B cell (primary cell): ENCODE measurements at regions not wholly inside any gene's neighbourhood (a gene's known extent, or its start where the extent isn't known, plus 50 kb on each side); places are given as distances from the start of the nearest gene placed in this dataset.

Experiments
- ATAC-seq: fragments of 200-7000 bp; cut with Tn5 transposase; one replicate; pipeline ENCODE4 v1.10.0; 2021; ENCODE audit warnings: low read depth, mild to moderate bottlenecking, moderate number of reproducible peaks, moderate library complexity
- CTCF ChIA-PET: fragments of 350-600 bp; sonication (Branson Sonifier 250); formaldehyde crosslinking; loops from one replicate; lab custom pipeline; 2021; ENCODE audit warnings: antibody characterized with exemption, inconsistent platforms; lab: Charles Lee
- POLR2A ChIA-PET: fragments of 350-600 bp; sonication (Branson Sonifier 250); formaldehyde crosslinking; loops from one replicate; lab custom pipeline; 2021; ENCODE audit warnings: antibody characterized with exemption; lab: Charles Lee
- DNase-seq: peaks from one replicate; pipeline ENCODE4 v3.0.0; 2013
- H2AFZ ChIP-seq: 2 replicates; pipeline ENCODE4 v1.6.1; 2012; ENCODE audit warnings: mild to moderate bottlenecking, low read depth, low read length; ENCODE audit not compliant: insufficient read depth, poor library complexity, severe bottlenecking
- H3K27ac ChIP-seq, 2 donors: 1 replicate in 1 of 2; 2 replicates in 1 of 2; pipeline ENCODE4 v1.5.1; 2012 to 2013; ENCODE audit warnings: low read length in 2 of 2, mild to moderate bottlenecking in 2 of 2, moderate library complexity in 1 of 2
- H3K27me3 ChIP-seq, 4 experiments: fragments of 200-600 bp in 1 of 4; sonication (generic) in 1 of 4; replicated peaks in 1 of 4; 1 replicate in 2 of 4; 2 replicates in 2 of 4; pipeline versions ENCODE4 v1.6.1 to v1.7.0; 2013 to 2016; ENCODE audit warnings: low read length in 3 of 4, mild to moderate bottlenecking in 2 of 4, mixed read lengths in 1 of 4, moderate library complexity in 1 of 4; ENCODE audit not compliant: insufficient read depth in 4 of 4, control insufficient read depth in 3 of 4; ENCODE audit errors: control extremely low read depth in 1 of 4
- H3K36me3 ChIP-seq, 2 experiments: replicated peaks in 1 of 2; 1 replicate in 1 of 2; 2 replicates in 1 of 2; pipeline versions ENCODE4 v1.6.1 to v1.7.1; 2013; ENCODE audit warnings: low read length in 1 of 2; ENCODE audit not compliant: insufficient read depth in 2 of 2, control insufficient read depth in 1 of 2; ENCODE audit errors: control extremely low read depth in 1 of 2, extremely low read depth in 1 of 2
- H3K4me1 ChIP-seq, 2 donors: fragments of 200-600 bp in 1 of 2; sonication (generic) in 1 of 2; 1 replicate in 1 of 2; 2 replicates in 1 of 2; pipeline versions ENCODE4 v1.5.1 to v1.6.1; 2013 to 2017; ENCODE audit warnings: low read length in 2 of 2; ENCODE audit not compliant: control insufficient read depth in 2 of 2, insufficient read depth in 2 of 2
- H3K4me2 ChIP-seq: replicated peaks from 2 replicates; pipeline ENCODE3; 2012; ENCODE audit warnings: mild to moderate bottlenecking, low read depth, low read length; ENCODE audit not compliant: poor library complexity, severe bottlenecking
- H3K4me3 ChIP-seq, 5 experiments: fragments of 200-600 bp in 1 of 5; sonication (generic) in 1 of 5; 1 replicate in 3 of 5; 2 replicates in 2 of 5; pipeline versions ENCODE4 v1.5.1 to v1.7.0; 2011 to 2016; ENCODE audit warnings: low read length in 4 of 5, mild to moderate bottlenecking in 4 of 5, low read depth in 2 of 5, control low read depth in 1 of 5, moderate library complexity in 1 of 5; ENCODE audit not compliant: insufficient read depth in 1 of 5; ENCODE audit errors: control extremely low read depth in 1 of 5, extremely low read depth in 1 of 5
- H3K79me2 ChIP-seq: fragments of 200-600 bp; sonication (generic); one replicate; pipeline ENCODE4 v1.6.0; 2016; ENCODE audit warnings: low read length; ENCODE audit not compliant: control insufficient read depth, insufficient read depth
- H3K9ac ChIP-seq: fragments of 200-600 bp; sonication (generic); 2 replicates; pipeline ENCODE4 v1.6.1; 2017; ENCODE audit warnings: mild to moderate bottlenecking, low read length, moderate library complexity
- H3K9me3 ChIP-seq, 3 donors: one replicate each; pipeline versions ENCODE4 v1.6.1 to v1.7.1; 2013; ENCODE audit warnings: low read length in 2 of 3; ENCODE audit not compliant: control insufficient read depth in 2 of 3, insufficient read depth in 1 of 3; ENCODE audit errors: control extremely low read depth in 1 of 3
- H4K20me1 ChIP-seq: 2 replicates; pipeline ENCODE4 v1.6.0; 2012; ENCODE audit warnings: mild to moderate bottlenecking, low read length; ENCODE audit not compliant: insufficient read depth, control insufficient read depth, poor library complexity, severe bottlenecking
- H3K27ac Mint-ChIP-seq: one replicate; pipeline ENCODE4 v1.8.0; 2021; ENCODE audit warnings: mixed read lengths
- H3K27me3 Mint-ChIP-seq: one replicate; pipeline ENCODE4 v1.8.0; 2021; ENCODE audit warnings: mixed read lengths
- H3K4me1 Mint-ChIP-seq: one replicate; pipeline ENCODE4 v1.8.0; 2021; ENCODE audit warnings: mixed read lengths
- H3K4me3 Mint-ChIP-seq: one replicate; pipeline ENCODE4 v1.8.0; 2021; ENCODE audit warnings: mixed read lengths
- H3K9me3 Mint-ChIP-seq: one replicate; pipeline ENCODE4 v1.8.0; 2022; ENCODE audit warnings: mixed read lengths; ENCODE audit not compliant: insufficient read depth
- CTCF ChIP-seq: fragments of 200-600 bp; IDR thresholded peaks from one replicate; pipeline ENCODE4 v1.8.0; 2022; ENCODE audit warnings: antibody characterized with exemption, mild to moderate bottlenecking
- EZH2 ChIP-seq: IDR thresholded peaks from 2 replicates; pipeline ENCODE4 v1.6.1; 2012; ENCODE audit warnings: borderline replicate concordance, low read depth, mild to moderate bottlenecking, moderate library complexity, low read length; ENCODE audit not compliant: insufficient read depth, poor library complexity, severe bottlenecking
- WGBS: methylation state at CpG from one replicate; pipeline ENCODE4 v1.1.5; 2013; ENCODE audit warnings: missing lambda C conversion rate; ENCODE audit not compliant: insufficient coverage; 5-methylcytosine and 5-hydroxymethylcytosine counted together
- intact Hi-C: fragments of 100-400 bp; cut with micrococcal nuclease; formaldehyde crosslinking; loops from one replicate; pipeline ENCODE4 v1.10.0; 2022

- CTCF ChIA-PET: no interaction called here
- Histone ChIP-seq H3K27me3 (no peaks in the 10 kb centered on the region), H3K9me3 (no peaks in the 10 kb centered on the region), H3K9ac (no peak overlapping the region), H3K27ac (no peak overlapping the region), H3K4me3 (no peak overlapping the region), H3K36me3 (no peaks in the 10 kb centered on the region), H3K4me2 (no peak overlapping the region), H3K79me2 (no peaks in the 10 kb centered on the region), H3K4me1 (no peaks in the 10 kb centered on the region), H4K20me1 (no peaks in the 10 kb centered on the region), H2AFZ (no peak overlapping the region)
- Mint-ChIP-seq H3K27ac (no peak overlapping the region), H3K27me3 (no peaks in the 10 kb centered on the region), H3K4me1 (no peaks in the 10 kb centered on the region), H3K4me3 (no peak overlapping the region), H3K9me3 (peaks cover 2% of the 10 kb centered on the region)
- intact Hi-C loops: no loop called here
- 93% methylated on average over 37 of the region's 37 CpGs for WGBS
- DNase-seq (no peak), ATAC-seq (no peak)
- no peak for TF ChIP-seq EZH2
- no peak for TF ChIP-seq CTCF
- POLR2A ChIA-PET: no interaction called here
These were observed 2023.3 kb downstream of the NCAM2 start for GRCh38 chr21:23021481-23021880.

GRCh38 chr21:23026878-23027277 lies 2028.7 kb downstream of the NCAM2 start:
- POLR2A ChIA-PET: no interaction called here
- no peak overlapping the region for H3K27ac Mint-ChIP-seq
- no peaks in the 10 kb centered on the region for H3K27me3 ChIP-seq
- CTCF ChIA-PET: no interaction called here
- H3K79me2 ChIP-seq: no peaks in the 10 kb centered on the region
- intact Hi-C loops: no loop called here
- H3K4me3 ChIP-seq: no peak overlapping the region
- no peaks in the 10 kb centered on the region for H3K27me3 Mint-ChIP-seq
- ATAC-seq (no peak), DNase-seq (no peak)
- no peaks in the 10 kb centered on the region for H3K4me1 ChIP-seq
- H3K4me2 ChIP-seq: no peak overlapping the region
- H3K9me3 Mint-ChIP-seq: peaks cover 3% of the 10 kb centered on the region
- no peak overlapping the region for H3K4me3 Mint-ChIP-seq
- H3K4me1 Mint-ChIP-seq: no peaks in the 10 kb centered on the region
- no peak for TF ChIP-seq CTCF
- TF ChIP-seq EZH2: no peak
- no CpG with 5 or more reads among the region's 2 CpGs for WGBS
- no peaks in the 10 kb centered on the region for H3K9me3 ChIP-seq
- H3K27ac ChIP-seq: no peak overlapping the region
- no peaks in the 10 kb centered on the region for H4K20me1 ChIP-seq
- no peak overlapping the region for H3K9ac ChIP-seq
- H3K36me3 ChIP-seq: no peaks in the 10 kb centered on the region
- no peak overlapping the region for H2AFZ ChIP-seq
